ENCODE measurements at regions not wholly inside any gene's neighbourhood (a gene's known extent, or its start where the extent isn't known, plus 50 kb on each side); places are given as distances from the start of the nearest gene placed in this dataset.

GRCh38 chr16:48919791-48920190, 309.8 kb upstream of the N4BP1 start:
- no peak overlapping the region for H3K27ac Mint-ChIP-seq
- intact Hi-C loops (cut with micrococcal nuclease), result no loop called here
- no peaks in the 10 kb centered on the region for H3K9me3 Mint-ChIP-seq
- H3K27me3 Mint-ChIP-seq (ENCODE audit: low read depth), result no peaks in the 10 kb centered on the region
- no peaks in the 10 kb centered on the region for H3K36me3 Mint-ChIP-seq (ENCODE audit: low read depth)
- DNase-seq (ENCODE audit: low spot score), result no peak
- H3K4me3 Mint-ChIP-seq (ENCODE audit: low read depth), result no peak overlapping the region
- no peaks in the 10 kb centered on the region for H3K4me1 Mint-ChIP-seq (ENCODE audit: low read depth)

- H3K4me3 Mint-ChIP-seq (ENCODE audit: low read depth), result no peak overlapping the region
- H3K27me3 Mint-ChIP-seq (ENCODE audit: low read depth), result no peaks in the 10 kb centered on the region
- H3K4me1 Mint-ChIP-seq (ENCODE audit: low read depth), result no peaks in the 10 kb centered on the region
- no peak for DNase-seq (ENCODE audit: low spot score)
- intact Hi-C loops (cut with micrococcal nuclease), result no loop called here
- H3K36me3 Mint-ChIP-seq (ENCODE audit: low read depth), result no peaks in the 10 kb centered on the region
- H3K9me3 Mint-ChIP-seq, result no peaks in the 10 kb centered on the region
- H3K27ac Mint-ChIP-seq, result no peak overlapping the region
Measured at GRCh38 chr16:48918520-48919258, 308.7 kb upstream of the N4BP1 start.

DNA sequence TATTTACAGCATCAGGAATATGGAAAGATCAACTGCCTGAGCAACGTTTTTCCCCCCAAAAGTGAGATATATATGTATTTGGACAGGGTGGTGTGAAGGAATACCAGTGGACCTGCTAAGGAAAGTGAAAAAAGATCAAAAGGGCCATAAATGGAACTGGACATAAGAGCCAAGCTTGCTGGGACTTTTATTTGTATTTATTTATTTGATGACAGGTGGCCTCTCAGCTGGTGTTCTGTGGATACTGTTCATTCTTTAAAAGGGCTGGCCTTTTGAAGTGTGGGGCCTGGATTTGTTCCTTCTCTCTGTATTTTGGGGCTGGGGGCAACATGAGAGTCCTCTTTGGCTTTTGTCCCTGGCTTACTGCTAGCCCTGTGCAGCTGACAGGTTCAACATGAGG, 306.6 kb upstream of the N4BP1 start:
- Mint-ChIP-seq H3K9me3 (no peaks in the 10 kb centered on the region), H3K4me3 (ENCODE audit: low read depth) (no peak overlapping the region), H3K36me3 (ENCODE audit: low read depth) (no peaks in the 10 kb centered on the region), H3K27me3 (ENCODE audit: low read depth) (no peaks in the 10 kb centered on the region), H3K4me1 (ENCODE audit: low read depth) (no peaks in the 10 kb centered on the region), H3K27ac (no peak overlapping the region)
- DNase-seq (ENCODE audit: low spot score), result no peak
- intact Hi-C loops (cut with micrococcal nuclease), result no loop called here

- Mint-ChIP-seq H3K4me1 (ENCODE audit: low read depth) (no peaks in the 10 kb centered on the region), H3K27me3 (ENCODE audit: low read depth) (no peaks in the 10 kb centered on the region), H3K36me3 (ENCODE audit: low read depth) (no peaks in the 10 kb centered on the region), H3K4me3 (ENCODE audit: low read depth) (no peak overlapping the region), H3K27ac (no peak overlapping the region), H3K9me3 (no peaks in the 10 kb centered on the region)
- DNase-seq (ENCODE audit: low spot score), result no peak
- intact Hi-C loops (cut with micrococcal nuclease), result no loop called here
Measured at GRCh38 chr16:48914070-48914469, 304.1 kb upstream of the N4BP1 start.

GRCh38 chr16:48913384-48913783, 303.4 kb upstream of the N4BP1 start:
- Mint-ChIP-seq H3K27ac (no peak overlapping the region), H3K4me1 (ENCODE audit: low read depth) (no peaks in the 10 kb centered on the region), H3K4me3 (ENCODE audit: low read depth) (no peak overlapping the region), H3K36me3 (ENCODE audit: low read depth) (no peaks in the 10 kb centered on the region), H3K27me3 (ENCODE audit: low read depth) (no peaks in the 10 kb centered on the region), H3K9me3 (no peaks in the 10 kb centered on the region)
- no peak for DNase-seq (ENCODE audit: low spot score)
- intact Hi-C loops (cut with micrococcal nuclease), result no loop called here

- no peak overlapping the region for H3K27ac Mint-ChIP-seq
- no peaks in the 10 kb centered on the region for H3K4me1 Mint-ChIP-seq (ENCODE audit: low read depth)
- intact Hi-C loops (cut with micrococcal nuclease), result no loop called here
- no peaks in the 10 kb centered on the region for H3K27me3 Mint-ChIP-seq (ENCODE audit: low read depth)
- no peak for DNase-seq (ENCODE audit: low spot score)
- no peaks in the 10 kb centered on the region for H3K36me3 Mint-ChIP-seq (ENCODE audit: low read depth)
- no peak overlapping the region for H3K4me3 Mint-ChIP-seq (ENCODE audit: low read depth)
- H3K9me3 Mint-ChIP-seq, result no peaks in the 10 kb centered on the region
Measured at GRCh38 chr16:48912360-48912759, 302.4 kb upstream of the N4BP1 start.

DNA sequence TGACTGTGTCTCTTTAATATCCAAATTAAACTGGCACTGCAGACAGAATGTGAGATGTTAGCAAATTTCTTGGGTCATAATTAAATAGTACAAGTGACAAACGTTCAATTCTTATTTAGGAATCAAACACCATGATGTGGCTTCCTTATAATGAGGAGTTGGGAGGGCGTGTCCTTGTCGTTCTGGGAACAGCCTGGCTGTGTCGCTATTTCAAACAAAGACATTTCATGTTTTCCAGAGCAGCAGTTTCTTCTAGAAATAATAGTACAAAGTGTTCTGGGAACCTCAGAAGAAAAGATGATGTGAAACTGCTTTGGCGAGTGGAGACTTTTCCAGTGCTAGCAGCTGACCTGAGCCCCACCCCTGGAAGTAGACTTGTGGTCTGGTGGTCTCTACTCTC, 301.7 kb upstream of the N4BP1 start:
- H3K36me3 Mint-ChIP-seq (ENCODE audit: low read depth), result no peaks in the 10 kb centered on the region
- H3K4me1 Mint-ChIP-seq (ENCODE audit: low read depth), result no peaks in the 10 kb centered on the region
- DNase-seq (ENCODE audit: low spot score), result no peak
- H3K27me3 Mint-ChIP-seq (ENCODE audit: low read depth), result no peaks in the 10 kb centered on the region
- no peaks in the 10 kb centered on the region for H3K9me3 Mint-ChIP-seq
- intact Hi-C loops (cut with micrococcal nuclease), result no loop called here
- H3K27ac Mint-ChIP-seq, result no peak overlapping the region
- no peak overlapping the region for H3K4me3 Mint-ChIP-seq (ENCODE audit: low read depth)

- Mint-ChIP-seq H3K27ac (no peak overlapping the region), H3K27me3 (ENCODE audit: low read depth) (no peaks in the 10 kb centered on the region), H3K4me1 (ENCODE audit: low read depth) (no peaks in the 10 kb centered on the region), H3K9me3 (no peaks in the 10 kb centered on the region), H3K4me3 (ENCODE audit: low read depth) (no peak overlapping the region), H3K36me3 (ENCODE audit: low read depth) (no peaks in the 10 kb centered on the region)
- intact Hi-C loops (cut with micrococcal nuclease), result no loop called here
- no peak for DNase-seq (ENCODE audit: low spot score)
Measured at GRCh38 chr16:48910214-48910613, 300.2 kb upstream of the N4BP1 start.

GRCh38 chr16:48909231-48909630, 299.3 kb upstream of the N4BP1 start:
- intact Hi-C loops (cut with micrococcal nuclease), result no loop called here
- Mint-ChIP-seq H3K36me3 (ENCODE audit: low read depth) (no peaks in the 10 kb centered on the region), H3K9me3 (no peaks in the 10 kb centered on the region), H3K27me3 (ENCODE audit: low read depth) (no peaks in the 10 kb centered on the region), H3K4me1 (ENCODE audit: low read depth) (no peaks in the 10 kb centered on the region), H3K27ac (no peak overlapping the region), H3K4me3 (ENCODE audit: low read depth) (no peak overlapping the region)
- no peak for DNase-seq (ENCODE audit: low spot score)

DNA sequence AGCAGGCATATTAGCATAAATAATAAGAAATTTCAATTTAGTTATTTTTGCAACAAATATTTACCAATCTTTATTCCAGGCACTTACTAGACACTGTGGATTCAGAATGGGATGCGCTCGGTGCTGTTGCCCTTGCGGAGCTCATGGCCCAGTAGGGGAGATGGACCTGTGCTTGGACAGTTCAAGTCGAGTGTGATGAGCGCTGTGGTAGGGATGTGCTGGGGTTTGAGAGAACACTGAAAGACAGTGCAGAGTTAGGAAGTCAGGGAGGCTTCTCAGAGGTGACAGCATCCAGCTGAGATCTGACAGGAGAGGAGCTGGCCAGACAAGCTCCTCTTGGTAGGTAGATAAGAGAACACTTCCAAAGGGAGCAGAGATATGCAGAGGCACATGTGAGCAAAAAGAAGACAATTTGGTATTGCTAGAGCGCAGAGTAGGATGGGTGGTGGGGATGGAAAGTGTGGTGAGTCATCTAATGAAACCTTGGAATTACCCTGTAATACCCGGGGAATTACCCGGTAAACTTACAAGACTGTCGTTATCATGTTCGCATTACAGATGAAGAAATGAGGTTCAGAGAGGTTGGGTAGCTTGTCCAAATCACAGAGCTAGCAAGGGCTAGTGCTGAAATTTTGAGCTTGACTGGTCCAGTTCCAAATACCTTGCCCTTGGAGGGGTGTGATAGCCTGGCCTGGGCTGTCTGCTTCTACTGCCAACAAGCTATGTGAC, 298.1 kb upstream of the N4BP1 start:
- DNase-seq (ENCODE audit: low spot score), result no peak
- H3K27me3 Mint-ChIP-seq (ENCODE audit: low read depth), result no peaks in the 10 kb centered on the region
- H3K4me3 Mint-ChIP-seq (ENCODE audit: low read depth), result no peak overlapping the region
- no peak overlapping the region for H3K27ac Mint-ChIP-seq
- intact Hi-C loops (cut with micrococcal nuclease), result no loop called here
- no peaks in the 10 kb centered on the region for H3K36me3 Mint-ChIP-seq (ENCODE audit: low read depth)
- no peaks in the 10 kb centered on the region for H3K9me3 Mint-ChIP-seq
- no peaks in the 10 kb centered on the region for H3K4me1 Mint-ChIP-seq (ENCODE audit: low read depth)

DNA sequence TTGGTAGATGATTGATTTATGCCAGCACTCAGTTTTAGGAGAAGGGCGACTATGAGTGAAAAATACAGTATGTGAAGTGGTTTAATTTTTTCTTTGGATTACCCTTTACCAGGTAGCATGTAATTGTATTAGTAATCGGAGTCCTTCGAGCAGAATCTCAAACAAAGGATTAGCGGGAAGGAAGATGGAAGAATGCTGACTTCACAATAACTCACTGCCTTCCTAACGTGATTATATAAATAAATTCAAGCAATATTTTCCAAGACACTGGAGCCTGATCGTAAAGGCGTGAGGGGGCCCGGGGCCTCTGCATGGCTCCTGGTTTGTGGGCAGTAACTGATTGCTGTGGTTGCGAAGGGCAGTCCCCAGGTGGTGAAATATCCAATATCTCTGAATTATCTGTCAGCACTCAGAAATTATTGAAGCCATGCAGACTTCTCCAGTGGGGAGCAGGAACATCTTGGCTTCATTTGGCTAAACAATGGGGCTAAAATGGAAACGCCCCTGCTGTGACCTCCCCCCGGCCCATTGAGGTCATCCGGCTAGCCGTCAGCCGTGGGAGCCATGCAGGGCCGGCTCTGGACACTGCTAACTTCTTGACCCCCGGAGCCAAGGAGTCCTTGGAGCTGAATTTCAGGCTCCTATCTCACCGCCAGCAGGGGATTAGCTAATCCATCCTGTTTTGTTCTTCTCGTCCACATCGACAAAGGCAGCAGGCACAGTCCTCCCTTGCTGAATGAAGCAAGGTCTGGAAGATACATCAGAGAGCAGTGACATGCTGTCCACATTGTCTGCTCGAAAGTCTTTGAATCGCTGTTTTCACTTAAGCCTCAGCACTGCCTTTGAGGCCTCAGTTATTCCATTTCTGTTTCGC, 295.9 kb upstream of the N4BP1 start:
- Mint-ChIP-seq H3K4me3 (ENCODE audit: low read depth) (no peak overlapping the region), H3K36me3 (ENCODE audit: low read depth) (no peaks in the 10 kb centered on the region), H3K4me1 (ENCODE audit: low read depth) (no peaks in the 10 kb centered on the region), H3K27ac (no peak overlapping the region), H3K9me3 (no peaks in the 10 kb centered on the region), H3K27me3 (ENCODE audit: low read depth) (no peaks in the 10 kb centered on the region)
- DNase-seq (ENCODE audit: low spot score), result no peak
- intact Hi-C loops (cut with micrococcal nuclease), result no loop called here

- no peak overlapping the region for H3K27ac Mint-ChIP-seq
- H3K4me3 Mint-ChIP-seq (ENCODE audit: low read depth), result no peak overlapping the region
- no peak for DNase-seq (ENCODE audit: low spot score)
- H3K9me3 Mint-ChIP-seq, result no peaks in the 10 kb centered on the region
- intact Hi-C loops (cut with micrococcal nuclease), result no loop called here
- H3K4me1 Mint-ChIP-seq (ENCODE audit: low read depth), result no peaks in the 10 kb centered on the region
- no peaks in the 10 kb centered on the region for H3K36me3 Mint-ChIP-seq (ENCODE audit: low read depth)
- H3K27me3 Mint-ChIP-seq (ENCODE audit: low read depth), result no peaks in the 10 kb centered on the region
Measured at GRCh38 chr16:48904333-48904732, 294.4 kb upstream of the N4BP1 start.

DNA sequence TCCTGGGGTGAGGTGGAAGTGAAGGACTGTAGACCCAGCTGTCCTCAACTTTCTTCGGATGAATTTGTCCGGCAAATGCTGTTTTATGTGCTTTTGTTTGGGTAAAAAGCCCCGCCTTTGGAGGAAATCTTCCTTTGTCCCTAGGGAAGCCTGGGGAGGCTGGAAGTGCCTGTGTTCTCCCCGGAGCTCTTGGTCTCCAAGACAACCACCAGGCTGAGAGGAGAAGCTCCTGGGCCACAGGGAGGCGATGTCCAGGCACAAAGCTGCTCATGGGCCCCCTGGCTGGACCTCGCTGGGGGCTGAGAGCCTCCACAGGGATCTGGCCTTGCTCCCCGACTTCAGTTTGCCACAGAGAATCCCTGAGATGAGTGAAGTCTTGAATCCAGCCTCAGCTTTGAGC, 293.1 kb upstream of the N4BP1 start:
- Mint-ChIP-seq H3K4me3 (ENCODE audit: low read depth) (no peak overlapping the region), H3K9me3 (no peaks in the 10 kb centered on the region), H3K36me3 (ENCODE audit: low read depth) (no peaks in the 10 kb centered on the region), H3K27me3 (ENCODE audit: low read depth) (no peaks in the 10 kb centered on the region), H3K4me1 (ENCODE audit: low read depth) (no peaks in the 10 kb centered on the region), H3K27ac (no peak overlapping the region)
- DNase-seq (ENCODE audit: low spot score), result no peak
- intact Hi-C loops (cut with micrococcal nuclease), result no loop called here
